Stomach smooth muscle (tissue), 2 donors: ENCODE measurements at regions not wholly inside any gene's neighbourhood (a gene's known extent, or its start where the extent isn't known, plus 50 kb on each side); places are given as distances from the start of the nearest gene placed in this dataset.

Experiments used
- H3K27ac ChIP-seq: one replicate; pipeline ENCODE4 v1.7.0; 2013; ENCODE audit warnings: mild to moderate bottlenecking, low read length, inconsistent platforms
- H3K27me3 ChIP-seq, 2 donors: one replicate each; pipeline ENCODE4 v1.7.0; 2013; ENCODE audit warnings: low read length in 2 of 2; ENCODE audit not compliant: insufficient read depth in 2 of 2, control insufficient read depth in 1 of 2
- H3K36me3 ChIP-seq, 2 donors: one replicate each; pipeline ENCODE4 v1.7.0; 2013; ENCODE audit warnings: low read length in 2 of 2; ENCODE audit not compliant: control insufficient read depth in 2 of 2, insufficient read depth in 2 of 2
- H3K4me1 ChIP-seq: one replicate; pipeline ENCODE4 v1.7.0; 2013; ENCODE audit warnings: low read length; ENCODE audit not compliant: control insufficient read depth, insufficient read depth
- H3K4me3 ChIP-seq, 2 donors: one replicate each; pipeline ENCODE4 v1.7.0; 2013; ENCODE audit warnings: low read length in 2 of 2
- H3K9ac ChIP-seq, 2 donors: one replicate each; pipeline ENCODE4 v1.7.0; 2013; ENCODE audit warnings: low read length in 2 of 2, mild to moderate bottlenecking in 1 of 2
- H3K9me3 ChIP-seq, 2 donors: one replicate each; pipeline ENCODE4 v1.7.0; 2013; ENCODE audit warnings: low read length in 2 of 2; ENCODE audit not compliant: control insufficient read depth in 2 of 2
- donor health status: healthy.
- donor health status: Pancreatic carcinoma.

DNA sequence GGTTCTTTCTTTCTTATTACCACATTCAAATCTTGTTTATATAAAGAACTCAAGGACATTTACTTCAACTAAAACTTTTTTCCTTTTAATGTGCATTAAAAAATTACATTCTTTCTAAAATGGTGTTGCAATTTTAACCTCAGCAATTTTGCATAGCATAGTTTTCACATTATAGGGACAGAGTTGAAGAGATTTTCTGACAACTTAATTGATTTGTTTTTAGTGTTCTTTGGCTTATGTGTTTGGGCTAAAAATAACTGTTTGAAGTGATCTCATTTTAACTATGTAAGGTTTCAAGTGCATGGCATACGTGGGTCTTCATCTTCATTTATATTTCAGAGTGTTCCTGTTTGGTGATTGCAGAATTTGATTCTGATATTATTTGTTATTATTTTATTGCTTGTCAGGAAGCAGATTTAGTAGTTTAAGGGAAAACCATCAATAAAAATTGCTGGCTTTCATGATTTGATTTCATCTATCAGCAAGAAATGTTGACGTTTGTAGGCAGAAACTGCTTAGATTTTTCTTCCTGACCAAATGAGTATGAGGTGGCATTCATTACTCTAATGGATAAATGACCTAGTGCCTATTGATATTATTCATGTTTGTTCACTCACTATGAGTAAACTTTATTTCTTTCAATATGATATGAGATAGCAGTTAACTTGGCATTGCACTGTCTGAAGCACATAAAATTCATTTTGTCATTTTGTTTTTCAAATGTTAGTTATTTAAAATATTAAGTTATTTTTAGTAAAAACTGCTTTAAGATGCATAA, 398.4 kb downstream of the NUP35 start:
- no peaks in the 10 kb centered on the region for H3K4me1 ChIP-seq

GRCh38 chr2:183530333-183530901, 406.2 kb downstream of the NUP35 start:
- no peak overlapping the region for H3K4me3 ChIP-seq
- no peaks in the 10 kb centered on the region for H3K36me3 ChIP-seq
- H3K4me1 ChIP-seq, result no peaks in the 10 kb centered on the region
- no peaks in the 10 kb centered on the region for H3K27me3 ChIP-seq
- no peak overlapping the region for H3K9ac ChIP-seq
- H3K27ac ChIP-seq, result no peak overlapping the region
- H3K9me3 ChIP-seq, result peaks cover 0 to 2% of the 10 kb centered on the region in 2 donors

More for the DNA sequence above, 398.4 kb downstream of the NUP35 start:
- no peaks in the 10 kb centered on the region for H3K36me3 ChIP-seq
- no peak overlapping the region for H3K9ac ChIP-seq
- no peak overlapping the region for H3K27ac ChIP-seq
- no peaks in the 10 kb centered on the region for H3K27me3 ChIP-seq
- H3K9me3 ChIP-seq, result no peaks in the 10 kb centered on the region
- H3K4me3 ChIP-seq, result no peak overlapping the region

DNA sequence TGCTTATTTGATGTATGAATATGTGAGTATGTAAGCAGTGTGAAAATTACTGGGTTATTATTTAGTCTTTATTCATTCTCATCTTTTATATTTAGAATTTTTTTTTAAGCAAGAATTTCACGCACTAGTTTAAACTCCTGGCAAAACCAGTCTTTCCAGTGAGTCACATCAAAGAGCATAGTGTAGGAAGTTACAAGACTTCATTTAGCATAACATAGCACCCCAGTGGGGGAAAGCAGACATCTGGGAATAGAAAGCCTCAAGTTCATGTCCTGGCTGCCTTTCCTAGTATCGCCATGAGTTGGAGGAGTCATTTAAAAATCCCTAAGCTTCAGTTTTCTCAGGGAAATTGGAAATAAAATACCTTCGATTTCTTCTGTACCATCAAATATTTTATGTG, 408.3 kb downstream of the NUP35 start:
- Histone ChIP-seq H3K36me3 (no peaks in the 10 kb centered on the region), H3K4me1 (no peaks in the 10 kb centered on the region), H3K4me3 (no peak overlapping the region), H3K9me3 (peaks cover 0 to 2% of the 10 kb centered on the region in 2 donors), H3K27me3 (no peaks in the 10 kb centered on the region), H3K9ac (no peak overlapping the region), H3K27ac (no peak overlapping the region)

- H3K27me3 ChIP-seq, result no peaks in the 10 kb centered on the region
- no peak overlapping the region for H3K27ac ChIP-seq
- peaks cover 0 to 2% of the 10 kb centered on the region in 2 donors for H3K9me3 ChIP-seq
- no peak overlapping the region for H3K9ac ChIP-seq
- H3K36me3 ChIP-seq, result no peaks in the 10 kb centered on the region
- no peak overlapping the region for H3K4me3 ChIP-seq
- no peaks in the 10 kb centered on the region for H3K4me1 ChIP-seq
Observed at GRCh38 chr2:183533021-183533420, 408.8 kb downstream of the NUP35 start.

- no peaks in the 10 kb centered on the region for H3K36me3 ChIP-seq
- no peak overlapping the region for H3K4me3 ChIP-seq
- no peak overlapping the region for H3K27ac ChIP-seq
- no peaks in the 10 kb centered on the region for H3K27me3 ChIP-seq
- H3K4me1 ChIP-seq, result no peaks in the 10 kb centered on the region
- H3K9me3 ChIP-seq, result no peaks in the 10 kb centered on the region
- H3K9ac ChIP-seq, result no peak overlapping the region
Observed at GRCh38 chr2:183536290-183536689, 412.0 kb downstream of the NUP35 start.

DNA sequence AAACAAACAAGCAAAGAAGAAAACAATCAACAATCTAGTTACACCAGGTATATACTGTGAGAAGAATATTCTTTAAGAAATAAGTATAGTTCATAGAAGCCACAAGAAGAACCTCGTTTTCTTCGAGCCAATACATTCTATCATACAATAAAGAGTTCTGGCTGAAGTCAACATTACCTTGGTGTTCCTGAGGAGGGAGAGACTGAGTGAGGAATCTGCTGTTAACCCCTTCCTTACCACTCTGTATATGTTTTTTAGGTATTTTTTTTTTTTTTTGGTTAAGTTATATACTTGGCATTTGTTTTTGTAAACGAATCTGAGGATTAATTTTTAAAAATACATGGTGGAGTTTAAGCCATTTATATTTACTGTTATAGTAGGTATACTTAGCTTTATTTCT, 412.5 kb downstream of the NUP35 start:
- no peak overlapping the region for H3K9ac ChIP-seq
- H3K27ac ChIP-seq, result no peak overlapping the region
- no peaks in the 10 kb centered on the region for H3K36me3 ChIP-seq
- no peaks in the 10 kb centered on the region for H3K9me3 ChIP-seq
- no peaks in the 10 kb centered on the region for H3K27me3 ChIP-seq
- H3K4me3 ChIP-seq, result no peak overlapping the region
- H3K4me1 ChIP-seq, result no peaks in the 10 kb centered on the region

- Histone ChIP-seq H3K27ac (no peak overlapping the region), H3K9ac (no peak overlapping the region), H3K4me1 (peaks cover 2% of the 10 kb centered on the region), H3K27me3 (no peaks in the 10 kb centered on the region), H3K36me3 (no peaks in the 10 kb centered on the region), H3K4me3 (no peak overlapping the region), H3K9me3 (no peaks in the 10 kb centered on the region)
Observed at GRCh38 chr2:183541766-183542165, 417.5 kb downstream of the NUP35 start.

- H3K36me3 ChIP-seq, result no peaks in the 10 kb centered on the region
Observed at GRCh38 chr2:183542606-183543005, 418.4 kb downstream of the NUP35 start.

GRCh38 chr2:183543222-183543621, 419.0 kb downstream of the NUP35 start:
- H3K36me3 ChIP-seq, result no peaks in the 10 kb centered on the region

More at GRCh38 chr2:183542606-183543005, 418.4 kb downstream of the NUP35 start:
- Histone ChIP-seq H3K27me3 (no peaks in the 10 kb centered on the region), H3K9me3 (no peaks in the 10 kb centered on the region), H3K27ac (no peak overlapping the region), H3K4me1 (peaks cover 2% of the 10 kb centered on the region), H3K9ac (no peak overlapping the region), H3K4me3 (no peak overlapping the region)

GRCh38 chr2:183543731-183544130, 419.5 kb downstream of the NUP35 start:
- Histone ChIP-seq H3K9ac (no peak overlapping the region), H3K4me1 (peaks cover 2% of the 10 kb centered on the region), H3K9me3 (no peaks in the 10 kb centered on the region), H3K36me3 (no peaks in the 10 kb centered on the region), H3K27me3 (no peaks in the 10 kb centered on the region), H3K4me3 (no peak overlapping the region), H3K27ac (no peak overlapping the region)

More at GRCh38 chr2:183543222-183543621, 419.0 kb downstream of the NUP35 start:
- Histone ChIP-seq H3K9ac (no peak overlapping the region), H3K27ac (no peak overlapping the region), H3K4me3 (no peak overlapping the region), H3K4me1 (peaks cover 2% of the 10 kb centered on the region), H3K9me3 (no peaks in the 10 kb centered on the region), H3K27me3 (no peaks in the 10 kb centered on the region)
